Stimulated activated naive CD8-positive, alpha-beta T cell treated with anti-CD3 and anti-CD28 coated beads, Interleukin-15, Interleukin-2, amounts not matched to agents 100 U/mL and 50 U/mL, for 24 hours (primary cell): ENCODE measurements at regions not wholly inside any gene's neighbourhood (a gene's known extent, or its start where the extent isn't known, plus 50 kb on each side); places are given as distances from the start of the nearest gene placed in this dataset.

ENCODE experiments used
- ATAC-seq: fragments of 150-1000 bp; cut with Tn5 transposase; one replicate; pipeline ENCODE4 v1.10.0; 2021
- DNase-seq: peaks from one replicate; pipeline ENCODE4 v3.0.0; 2021

DNA sequence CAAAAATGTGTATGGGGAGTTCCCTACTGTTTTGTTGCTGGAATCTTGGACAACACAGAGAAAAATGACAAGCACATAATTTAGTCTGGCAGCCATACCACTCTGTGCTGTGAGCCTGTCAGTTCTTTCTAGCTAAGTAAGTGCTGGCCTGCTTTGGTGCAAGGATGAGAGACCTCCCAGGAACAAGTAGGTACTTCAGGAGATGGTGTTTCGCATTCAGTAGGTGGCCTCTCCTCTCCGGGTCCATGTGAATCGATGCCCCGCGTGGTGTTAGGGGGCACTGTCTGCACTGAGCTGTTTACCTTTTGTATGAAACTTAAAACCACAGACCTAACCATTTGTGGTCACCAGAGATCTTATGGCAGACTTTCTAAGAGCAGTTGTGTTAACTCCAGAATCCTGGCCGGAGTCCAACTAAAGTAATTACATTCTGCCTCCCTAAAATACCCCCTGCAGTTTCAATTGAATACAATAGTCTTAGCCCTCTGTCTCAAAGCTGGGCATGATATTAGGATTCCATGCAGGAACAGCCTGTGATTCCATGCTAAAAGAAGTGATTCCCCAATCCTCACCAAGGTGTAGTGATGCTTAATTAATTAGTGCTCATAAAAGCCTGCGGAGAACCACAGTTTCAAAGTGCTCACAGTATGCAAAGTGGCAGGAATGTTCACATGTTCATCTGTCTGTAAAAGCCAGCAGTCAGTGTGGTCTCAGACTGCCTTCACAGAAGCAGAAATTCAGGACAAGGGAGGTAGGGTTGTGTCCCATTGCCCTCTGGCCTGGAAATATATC is 64.2 kb downstream of the LLPH start:
- peak; percentile 75 for ATAC-seq

DNA sequence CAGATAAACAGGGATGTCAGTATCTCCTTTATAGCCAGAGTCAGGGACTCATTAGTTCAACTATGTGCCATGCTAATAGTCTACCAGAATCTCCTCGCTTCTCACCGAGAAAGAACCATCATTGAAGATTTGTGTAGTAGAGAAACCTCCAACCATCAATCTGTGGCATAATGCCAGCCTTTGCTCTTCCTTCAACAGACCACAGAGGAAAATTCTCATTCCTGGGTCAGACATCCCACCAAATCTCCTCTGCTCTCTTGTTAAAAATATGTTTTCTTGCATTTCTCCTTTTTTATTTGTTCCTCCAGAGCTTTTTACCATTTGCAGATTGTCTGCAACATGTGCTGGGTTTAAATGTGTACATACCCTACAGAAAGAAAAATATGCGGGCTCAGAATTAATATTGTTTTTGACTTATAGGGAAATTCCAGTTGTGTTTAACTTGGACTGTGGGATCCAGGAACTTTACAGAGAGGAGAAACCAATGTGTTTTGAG is 64.9 kb downstream of the LLPH start:
- ATAC-seq: no peak
- DNase-seq: no peak

More for the DNA sequence above, 64.2 kb downstream of the LLPH start:
- peak; percentile 8 for DNase-seq

DNA sequence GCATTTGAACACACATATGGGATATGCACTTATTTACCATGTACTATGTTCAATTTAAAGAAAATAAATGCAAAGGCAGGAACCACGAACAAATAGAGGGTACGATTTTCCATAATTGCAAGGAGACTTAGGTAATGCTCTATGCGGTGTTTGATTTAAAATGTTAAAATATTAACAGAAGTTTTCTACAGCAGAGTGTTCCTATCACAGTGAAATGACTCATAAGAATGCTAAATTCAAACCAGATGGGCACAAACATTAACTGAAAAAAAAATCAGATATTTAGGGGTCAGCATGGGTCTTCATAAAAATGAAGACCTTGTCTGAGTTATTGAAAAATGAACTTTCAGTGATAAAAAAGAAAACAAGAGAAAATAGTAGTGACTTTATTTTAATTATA is 65.4 kb downstream of the LLPH start:
- ATAC-seq: no peak
- DNase-seq: no peak

DNA sequence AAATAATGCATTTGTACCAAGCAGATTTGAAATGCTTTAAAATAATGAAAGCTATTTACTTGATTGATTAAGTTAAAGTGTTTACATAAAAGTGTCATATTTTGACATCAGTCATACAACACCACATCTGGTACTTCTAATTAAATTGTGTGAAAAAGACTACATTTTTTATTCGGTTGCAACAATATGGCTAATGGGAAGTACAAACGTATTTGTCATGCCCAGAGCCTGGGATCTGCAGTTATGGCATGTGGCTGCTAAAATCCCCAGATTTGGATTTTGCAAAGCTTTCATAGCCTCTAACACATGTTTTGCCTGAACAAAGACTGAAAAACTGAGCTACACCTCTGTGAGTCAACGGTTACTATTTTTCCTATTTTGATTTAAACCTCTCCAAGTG is 66.6 kb downstream of the LLPH start:
- DNase-seq (no peak), ATAC-seq (no peak)

DNA sequence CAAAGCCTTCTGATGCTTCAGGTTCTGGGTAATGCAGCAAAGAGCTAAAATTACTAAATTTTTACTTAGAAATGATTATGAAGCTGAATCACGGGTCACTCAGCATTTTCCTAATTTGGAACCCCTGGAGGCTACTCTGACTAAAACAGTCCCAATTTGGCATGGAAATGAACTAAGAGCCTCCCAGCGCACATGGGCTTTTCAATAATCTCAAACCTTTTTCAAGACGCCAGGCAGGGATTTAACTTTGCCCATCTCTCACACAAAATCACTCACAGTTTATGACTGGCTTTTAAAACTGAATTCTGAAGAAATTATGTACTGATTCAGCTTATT is 68.3 kb downstream of the LLPH start:
- DNase-seq (no peak), ATAC-seq (no peak)

DNA sequence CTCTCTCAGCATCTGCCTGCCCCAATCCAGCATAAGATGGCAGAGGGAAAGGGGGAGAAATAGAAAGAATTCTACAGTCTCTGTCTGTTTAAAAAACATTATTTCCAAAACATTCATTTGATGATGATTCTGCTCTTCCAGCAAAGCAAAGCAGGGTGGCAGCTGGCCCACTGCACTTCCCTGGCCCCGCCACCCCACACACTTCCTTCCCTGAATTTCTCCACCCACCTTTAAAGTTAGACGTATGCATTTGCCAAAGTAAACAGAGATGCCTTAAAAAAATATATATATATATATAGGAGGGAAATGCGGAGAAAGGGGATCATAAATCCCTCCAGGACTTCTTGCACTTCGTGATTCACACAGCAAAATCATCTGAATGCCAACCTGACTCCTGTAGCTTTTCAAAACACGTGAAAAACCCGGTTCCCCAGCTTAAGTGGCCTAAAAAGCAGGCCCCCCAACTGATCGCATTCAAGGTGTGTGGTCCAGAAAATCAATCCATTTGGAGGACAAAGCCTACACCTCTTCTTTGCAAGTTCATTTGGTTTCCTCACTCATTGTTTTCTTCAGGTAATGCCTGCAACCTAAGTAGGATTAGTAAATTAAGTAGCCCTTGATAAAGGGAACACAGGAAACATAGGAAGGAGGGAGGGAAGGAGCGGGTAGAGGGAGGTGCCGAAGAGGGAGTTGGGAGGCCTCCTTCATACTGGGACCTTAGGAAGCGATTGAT is 68.8 kb downstream of the LLPH start:
- DNase-seq: no peak

DNA sequence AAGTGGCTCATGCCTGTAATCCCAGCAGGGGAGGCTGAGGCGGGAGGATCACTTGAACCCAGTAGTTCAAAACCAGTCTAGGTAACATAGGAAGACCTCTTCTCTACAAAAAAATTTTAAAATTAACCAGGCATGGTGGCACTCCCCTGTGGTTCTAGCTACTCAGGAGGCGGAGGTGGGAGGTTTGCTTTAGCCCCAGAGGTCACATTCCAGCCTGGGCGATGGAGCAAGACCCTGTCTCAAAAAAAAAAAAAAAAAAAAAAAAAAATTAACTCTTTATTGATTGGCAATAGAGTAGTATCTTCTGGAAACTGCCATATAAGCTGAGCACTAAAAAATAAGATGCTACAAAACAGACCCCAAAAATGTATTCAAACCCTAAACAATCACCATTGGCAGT is 69.5 kb downstream of the LLPH start:
- ATAC-seq (no peak), DNase-seq (no peak)

More for the DNA sequence above, 68.8 kb downstream of the LLPH start:
- ATAC-seq: no peak

DNA sequence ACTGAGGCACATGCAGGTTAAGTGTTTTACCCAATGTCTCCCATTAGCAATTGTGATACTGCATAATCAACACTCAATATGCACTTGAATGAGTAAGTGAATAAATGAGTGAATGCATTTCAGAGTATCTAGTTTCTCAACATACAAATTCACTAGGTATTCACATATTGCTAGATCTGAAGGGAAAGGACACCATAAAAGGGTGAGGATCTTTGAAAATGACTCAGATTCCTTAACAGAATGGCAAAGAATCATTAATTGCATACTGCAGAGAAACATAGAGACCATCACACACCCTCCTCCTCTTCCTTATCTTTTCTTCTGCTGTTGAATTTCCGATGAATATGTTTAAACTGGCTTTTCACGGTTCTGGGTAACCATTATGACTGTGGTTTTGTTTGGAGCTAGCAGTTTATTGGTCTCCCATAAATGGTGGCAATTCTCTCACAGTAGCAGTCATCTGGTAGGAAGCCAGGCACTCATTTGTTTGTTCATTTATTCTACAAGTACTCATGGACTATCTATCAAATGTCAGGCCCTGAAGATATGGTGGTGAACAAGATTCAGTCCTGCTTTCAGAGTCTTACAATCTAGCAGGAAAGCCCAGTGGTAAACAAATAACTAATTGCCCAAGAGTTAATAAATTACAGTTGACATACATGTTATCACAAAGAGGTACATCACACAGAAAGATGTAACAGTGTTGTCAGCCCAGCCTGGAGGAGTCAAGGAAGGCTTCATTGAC is 70.2 kb downstream of the LLPH start:
- no peak for ATAC-seq
- DNase-seq: no peak

DNA sequence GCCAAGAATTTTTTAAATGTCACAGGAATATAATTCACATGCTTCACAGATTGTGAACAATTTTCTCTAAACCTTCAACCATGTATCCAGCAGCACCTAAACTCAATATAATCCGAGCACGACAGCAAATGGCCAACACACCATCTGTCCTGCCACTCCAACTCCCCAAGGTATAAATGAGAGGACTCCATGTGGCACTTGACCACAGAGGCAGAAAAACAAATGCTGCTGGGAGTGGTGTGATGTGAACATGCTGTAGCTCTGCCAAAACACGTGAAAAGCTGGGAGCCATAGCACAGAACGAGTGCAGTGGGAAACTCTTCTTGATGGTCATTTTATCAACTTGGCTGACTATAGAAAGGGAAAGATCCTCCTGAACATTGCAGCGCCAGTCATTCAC is 70.9 kb downstream of the LLPH start:
- ATAC-seq (no peak), DNase-seq (no peak)

DNA sequence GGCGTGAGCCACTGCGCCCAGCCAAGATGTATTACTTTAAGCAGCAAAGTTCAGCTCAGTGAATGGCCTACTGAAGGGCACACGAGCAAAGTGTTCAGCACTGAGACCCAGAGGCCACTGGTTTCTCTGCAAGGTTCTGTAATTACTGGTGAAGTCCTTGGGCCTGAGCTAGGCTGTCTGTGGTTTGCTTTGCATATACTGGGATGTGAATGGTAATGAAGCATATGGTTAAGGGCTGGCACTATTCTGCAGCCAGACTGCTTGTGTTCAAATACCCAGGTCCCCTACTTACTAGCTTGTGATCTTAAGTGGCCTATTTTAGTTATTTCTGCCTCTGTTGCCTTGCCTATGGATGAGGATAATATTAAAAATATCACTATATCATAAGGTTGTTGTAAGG is 72.0 kb downstream of the LLPH start:
- no peak for ATAC-seq

DNA sequence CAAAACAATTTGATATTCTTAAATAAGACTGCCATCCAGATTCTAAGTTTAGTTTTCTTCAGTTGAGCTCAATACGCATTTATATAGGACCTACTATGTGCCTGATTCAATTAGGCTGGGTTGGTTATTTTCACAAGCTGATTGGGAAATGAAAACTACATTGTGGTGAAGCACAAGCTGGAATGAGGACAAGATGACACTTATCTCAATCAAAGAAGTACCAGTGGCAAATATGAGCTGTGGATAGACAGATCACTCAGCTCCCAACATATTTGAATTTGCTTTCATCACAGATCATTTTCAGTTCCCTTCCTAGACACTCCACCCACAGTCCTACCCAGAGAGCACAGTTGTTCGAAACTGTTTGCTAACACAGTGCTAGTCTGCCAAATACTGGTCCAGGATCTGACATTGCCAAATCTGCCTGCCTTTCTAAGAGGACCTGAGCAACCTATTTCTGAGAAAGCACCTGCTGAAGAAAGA is 74.7 kb downstream of the LLPH start:
- ATAC-seq: no peak
- no peak for DNase-seq

More for the DNA sequence above, 72.0 kb downstream of the LLPH start:
- no peak for DNase-seq

DNA sequence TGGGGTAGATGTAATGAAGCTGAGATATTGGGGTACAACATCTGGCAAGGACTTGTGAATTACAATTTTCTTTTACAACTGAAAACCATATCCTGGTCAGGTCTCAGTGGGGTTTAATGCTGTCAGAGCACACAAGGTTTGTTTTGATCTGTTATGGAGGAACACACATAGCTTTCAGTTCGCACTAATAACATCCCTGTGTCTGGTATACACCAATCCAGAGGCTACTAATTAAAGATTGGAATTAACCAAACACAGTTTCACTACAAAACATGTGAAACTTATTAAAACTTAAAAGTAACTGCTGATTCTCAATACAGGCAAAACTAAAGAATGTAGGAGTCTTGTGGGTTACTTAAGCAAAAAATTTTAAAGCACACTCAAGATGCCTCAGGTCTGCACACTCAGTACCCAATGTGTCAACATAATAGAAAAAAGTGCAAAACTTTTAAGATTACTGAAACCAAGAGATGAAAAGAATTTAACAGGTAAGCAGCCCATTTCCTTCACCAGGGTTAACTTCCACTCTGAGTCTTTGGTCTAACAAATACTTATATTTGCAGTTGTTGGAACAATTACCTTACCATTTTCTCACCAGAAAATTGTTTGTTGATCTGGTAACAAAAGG is 77.4 kb downstream of the LLPH start:
- no peak for ATAC-seq
- DNase-seq: no peak

DNA sequence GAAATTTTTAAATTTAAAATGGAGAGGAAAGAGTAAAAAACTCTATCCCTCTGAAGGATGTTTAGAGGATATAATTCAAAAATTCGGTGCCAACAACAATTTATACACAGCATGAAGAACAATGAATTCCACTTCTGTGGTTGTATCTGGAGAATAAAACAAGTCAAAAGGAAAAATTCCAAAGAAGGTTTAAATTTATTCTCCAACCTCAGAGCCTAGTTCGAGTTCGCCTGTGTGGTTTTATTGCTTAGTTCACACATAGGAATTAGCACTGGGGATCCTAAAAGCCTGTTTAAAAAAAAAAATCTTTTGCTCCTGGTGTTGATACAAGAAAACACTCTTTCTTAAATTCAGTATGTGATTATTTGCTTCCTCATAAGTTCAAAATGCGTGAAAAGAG is 79.2 kb downstream of the LLPH start:
- DNase-seq (no peak), ATAC-seq (no peak)

DNA sequence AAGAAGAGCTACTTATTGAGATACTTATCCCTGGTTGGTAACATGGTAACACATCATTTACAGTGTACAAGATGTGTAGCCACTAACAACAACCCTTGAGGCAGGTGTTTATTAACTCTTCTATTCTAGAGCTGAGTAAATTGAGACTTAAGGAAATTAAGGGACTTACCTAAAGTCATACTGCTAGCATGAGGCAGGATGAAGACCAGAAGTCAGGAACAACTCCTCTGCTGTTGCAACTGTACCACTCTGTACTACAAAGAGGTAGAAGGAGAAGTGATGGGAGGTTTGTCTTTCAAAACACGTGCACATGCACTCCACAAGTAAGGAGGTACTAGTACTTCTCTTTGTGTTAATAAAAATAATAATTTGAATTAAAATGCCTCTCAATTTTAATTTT is 79.9 kb downstream of the LLPH start:
- DNase-seq (no peak), ATAC-seq (no peak)

DNA sequence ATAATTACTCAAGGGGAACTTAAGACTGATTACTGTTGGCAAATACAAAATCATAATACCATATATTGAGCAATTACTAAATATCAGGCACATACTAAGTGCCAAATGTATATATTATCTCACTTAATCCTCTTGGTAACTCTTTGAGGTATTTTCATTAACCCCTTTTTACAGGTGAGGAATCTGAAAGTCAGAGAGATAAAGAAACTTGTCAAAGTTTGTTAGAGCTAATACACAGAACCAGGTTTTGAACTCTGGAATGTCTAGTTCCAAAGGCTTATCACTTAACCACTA is 80.3 kb downstream of the LLPH start:
- no peak for DNase-seq
- ATAC-seq: no peak

DNA sequence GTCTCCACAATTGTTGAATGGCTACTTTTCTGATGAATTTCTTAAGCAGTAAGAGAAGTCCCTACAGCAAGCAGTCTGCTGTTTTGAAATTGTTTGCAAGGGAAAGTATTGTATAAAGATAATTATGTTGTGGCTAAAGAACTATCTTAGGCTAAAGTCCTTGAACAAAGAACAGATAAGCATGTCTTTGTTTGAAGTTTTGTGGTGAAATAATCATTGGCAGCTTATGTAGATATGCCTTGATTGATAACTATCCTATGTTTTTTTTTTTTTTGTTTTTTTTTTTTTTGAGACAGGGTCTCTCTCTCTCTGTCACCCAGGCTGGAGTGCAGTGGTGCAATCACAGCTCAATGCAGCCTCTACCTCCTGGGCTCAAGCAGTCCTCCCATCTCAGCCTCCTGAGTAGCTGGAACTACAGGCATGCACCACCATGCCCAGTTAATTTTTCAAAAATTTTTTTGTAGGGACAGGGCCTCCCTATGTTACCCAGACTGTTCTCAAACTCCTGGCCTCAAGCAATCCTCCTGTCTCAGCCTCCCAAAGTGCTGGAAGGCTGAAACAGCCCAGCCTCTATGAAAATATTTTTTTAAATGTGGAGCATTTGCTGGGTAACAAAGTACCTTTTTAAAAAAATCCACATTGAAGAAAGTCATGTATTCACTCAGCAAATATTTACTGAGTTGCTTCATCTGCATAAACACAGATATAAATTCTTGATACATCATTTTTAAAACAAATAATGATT is 80.8 kb downstream of the LLPH start:
- no peak for ATAC-seq

DNA sequence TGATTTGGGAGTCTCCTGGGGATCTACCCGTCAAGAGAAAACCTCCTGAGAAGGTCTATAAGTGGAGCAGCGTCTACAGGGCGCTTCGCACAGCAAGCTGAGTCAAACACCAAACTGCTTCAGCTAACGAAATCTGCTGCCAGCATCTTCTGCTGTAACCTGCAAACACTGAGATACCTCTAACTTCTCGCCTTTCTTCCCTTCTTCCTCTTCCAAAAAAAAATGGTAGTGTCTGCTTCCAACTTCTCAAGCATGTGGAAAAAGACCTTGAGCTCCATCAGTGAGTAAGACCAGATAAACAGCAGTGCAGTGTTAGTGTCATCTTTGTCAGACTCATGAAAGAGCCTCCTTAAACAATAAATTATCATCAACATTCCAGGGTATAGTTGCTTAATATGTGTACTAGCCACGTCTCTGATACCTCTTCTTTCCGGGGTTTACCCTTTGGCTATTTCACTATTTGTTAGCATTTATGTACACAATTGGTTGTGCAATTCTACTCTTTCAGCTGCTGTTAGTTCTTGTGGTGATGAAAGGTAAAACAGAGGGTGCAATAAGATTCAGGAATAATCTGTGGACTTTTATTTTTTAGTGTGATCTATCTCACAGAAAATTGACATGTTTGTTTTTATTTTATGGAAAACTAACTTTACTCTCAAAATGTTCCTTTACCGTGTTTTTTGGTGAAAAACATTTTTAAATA is 81.6 kb downstream of the LLPH start:
- DNase-seq (no peak), ATAC-seq (no peak)

More for the DNA sequence above, 80.8 kb downstream of the LLPH start:
- DNase-seq: no peak

DNA sequence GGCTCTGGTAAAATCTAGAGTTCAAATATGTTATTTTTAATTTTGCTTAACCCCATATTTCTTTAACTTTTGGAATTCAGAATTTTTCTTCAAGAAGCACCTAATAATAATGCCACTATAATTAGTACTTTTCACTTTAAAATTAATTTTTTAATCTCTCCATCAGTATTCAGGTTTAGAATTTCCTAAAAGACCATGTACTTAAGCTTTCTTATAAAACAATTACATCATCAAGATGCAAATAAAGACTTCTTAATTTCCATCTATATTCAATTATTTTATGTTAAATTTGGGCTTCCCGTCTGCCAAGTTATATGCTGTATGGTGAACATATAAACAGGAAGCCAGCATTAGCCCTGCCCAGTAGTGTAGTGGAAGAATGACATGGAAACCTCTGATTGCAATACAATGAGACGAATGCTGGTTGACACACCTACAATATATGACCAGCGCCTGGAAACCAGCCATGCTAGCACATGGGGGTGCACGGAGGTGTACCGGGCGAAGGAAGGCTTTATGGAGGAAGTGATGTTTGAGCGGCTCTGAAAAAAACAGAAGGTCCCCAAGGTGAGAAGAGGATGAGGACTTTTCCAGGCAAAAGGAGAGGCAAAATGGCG is 82.2 kb downstream of the LLPH start:
- ATAC-seq (no peak), DNase-seq (no peak)

DNA sequence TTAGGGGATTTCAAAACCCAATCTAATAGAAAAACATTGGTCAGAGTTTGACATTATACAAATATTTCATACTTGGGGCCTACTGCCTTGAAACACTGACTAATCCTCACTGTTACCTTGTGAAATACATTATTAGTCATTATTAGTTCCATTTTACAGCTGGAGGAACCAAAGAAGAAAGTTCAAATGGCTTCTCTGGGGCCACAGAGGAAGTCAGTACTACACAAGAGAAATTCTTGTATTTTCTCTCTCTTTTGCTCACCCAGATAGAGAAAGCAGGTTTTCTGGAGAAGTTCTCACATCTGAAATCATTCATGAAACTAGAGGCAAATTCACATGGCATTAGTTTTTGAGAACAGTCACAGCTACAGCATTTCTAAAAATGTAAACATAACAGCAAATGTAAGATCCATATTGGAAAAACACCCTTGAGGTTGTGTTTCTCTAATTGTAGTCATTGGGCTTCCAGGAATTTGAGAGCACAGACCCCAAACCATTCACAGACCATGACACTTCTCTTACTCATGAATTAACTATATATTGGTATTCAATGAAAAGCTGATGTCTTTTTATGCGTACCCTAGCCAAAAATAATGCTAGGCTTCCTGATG is 83.0 kb downstream of the LLPH start:
- ATAC-seq: peak; percentile 28
- no peak for DNase-seq

DNA sequence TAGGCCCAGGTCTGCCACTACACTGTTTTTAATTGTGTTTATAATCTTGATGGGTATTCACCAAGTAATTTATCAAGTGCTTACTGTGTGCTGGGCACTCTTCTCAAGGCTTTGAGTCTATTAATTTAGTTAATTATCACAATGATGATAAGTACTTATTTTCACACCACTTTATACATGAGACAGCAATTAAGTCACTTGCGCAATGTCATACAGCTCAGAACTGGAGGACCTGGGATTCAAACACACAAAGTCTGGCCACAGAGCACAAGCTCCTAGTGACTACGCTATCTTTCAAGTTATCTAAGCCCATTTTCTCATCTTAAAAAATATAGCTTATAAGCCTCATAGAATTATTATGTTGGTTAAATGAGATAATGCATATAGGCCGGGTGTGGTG is 85.0 kb downstream of the LLPH start:
- ATAC-seq: no peak

More for the DNA sequence above, 85.0 kb downstream of the LLPH start:
- DNase-seq: no peak
